ENCODE measurements at regions not wholly inside any gene's neighbourhood (a gene's known extent, or its start where the extent isn't known, plus 50 kb on each side); places are given as distances from the start of the nearest gene placed in this dataset.

DNA sequence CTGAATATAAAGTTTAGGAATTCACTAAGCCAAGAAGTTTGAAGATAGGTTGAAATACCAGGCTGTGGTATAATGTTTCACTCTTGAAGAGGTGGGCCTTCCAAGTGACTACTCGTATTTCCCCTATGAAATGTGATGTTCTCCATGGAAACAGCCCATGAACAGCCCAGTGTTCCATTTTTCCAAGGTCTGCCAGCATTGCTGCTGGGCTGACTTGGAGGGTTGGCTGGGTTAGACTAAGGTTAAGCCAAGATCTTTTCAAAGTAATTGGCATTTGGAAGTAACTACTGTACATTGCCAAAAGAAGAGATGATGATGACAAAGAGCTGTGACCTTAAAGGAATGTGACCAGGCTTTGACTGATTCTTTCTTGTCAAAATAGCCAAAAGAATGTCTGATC lies 73.8 kb downstream of the RPE65 start:
- no peak for TF ChIP-seq EZH2 (IDR thresholded peaks at IDR 0.05; ENCODE audit: insufficient read depth, poor library complexity, severe bottlenecking)
- TF ChIP-seq EZH2phosphoT487 (IDR thresholded peaks at IDR 0.05; ENCODE audit: insufficient read depth, low read depth), result no peak
